ENCODE measurements at regions not wholly inside any gene's neighbourhood (a gene's known extent, or its start where the extent isn't known, plus 50 kb on each side); places are given as distances from the start of the nearest gene placed in this dataset.

DNA sequence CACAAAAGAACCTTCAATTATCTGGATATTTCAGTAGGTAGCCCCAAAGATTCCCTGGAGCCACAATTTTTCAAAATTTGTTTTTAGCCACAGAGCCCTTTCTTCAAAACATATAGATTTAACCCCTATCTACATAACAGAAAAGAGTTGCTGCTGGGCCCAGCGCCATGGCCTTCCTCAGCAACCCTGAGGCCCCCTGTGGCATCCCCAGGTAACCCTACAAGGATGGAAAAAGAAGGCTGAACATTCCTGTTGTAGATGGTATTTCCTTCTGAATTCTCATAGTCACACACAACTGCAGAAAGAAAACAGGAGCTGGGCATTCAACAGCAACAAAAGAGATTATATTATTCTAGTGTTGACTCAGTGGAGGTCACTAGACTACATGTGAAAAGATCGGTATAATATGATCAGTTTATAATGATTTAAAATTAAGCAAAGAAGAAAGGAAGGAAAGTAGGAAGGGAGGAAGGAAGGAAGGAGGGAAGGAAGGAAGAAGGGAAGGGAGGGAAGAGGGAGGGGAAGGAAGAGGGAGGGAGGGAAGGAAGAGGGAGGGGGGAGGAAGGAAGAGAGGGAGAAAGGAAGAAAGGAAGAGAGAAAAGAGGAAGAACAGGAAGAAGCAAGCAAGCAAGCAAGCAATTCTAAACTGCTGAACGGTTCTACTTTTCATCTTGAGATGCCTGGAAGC, 342.5 kb upstream of the NR2F2 start:
- H3K9me3 ChIP-seq (ENCODE audit: low read length), result no peaks in the 10 kb centered on the region
- no peaks in the 10 kb centered on the region for H3K4me1 ChIP-seq (ENCODE audit: insufficient read depth, low read length, severe bottlenecking)
- H3K79me2 ChIP-seq (ENCODE audit: insufficient read depth, low read length), result no peaks in the 10 kb centered on the region
- no peak overlapping the region for H2AFZ ChIP-seq (ENCODE audit: low read length)
- H3K9me2 ChIP-seq (ENCODE audit: low read depth, low read length), result no peaks in the 10 kb centered on the region
- H4K20me1 ChIP-seq (ENCODE audit: insufficient read depth, low read length), result no peaks in the 10 kb centered on the region
- H3K9ac ChIP-seq (ENCODE audit: low read length), result no peak overlapping the region
- H3K27me3 ChIP-seq (ENCODE audit: insufficient read depth, low read length), result no peaks in the 10 kb centered on the region
- H3K4me3 ChIP-seq (ENCODE audit: low read depth, low read length, poor library complexity, severe bottlenecking), result no peak overlapping the region
- no peak overlapping the region for H3K27ac ChIP-seq (ENCODE audit: low read depth, low read length, poor library complexity, severe bottlenecking)
- H3K36me3 ChIP-seq (ENCODE audit: insufficient read depth, low read length), result no peaks in the 10 kb centered on the region
- TF ChIP-seq, protein P1, sequence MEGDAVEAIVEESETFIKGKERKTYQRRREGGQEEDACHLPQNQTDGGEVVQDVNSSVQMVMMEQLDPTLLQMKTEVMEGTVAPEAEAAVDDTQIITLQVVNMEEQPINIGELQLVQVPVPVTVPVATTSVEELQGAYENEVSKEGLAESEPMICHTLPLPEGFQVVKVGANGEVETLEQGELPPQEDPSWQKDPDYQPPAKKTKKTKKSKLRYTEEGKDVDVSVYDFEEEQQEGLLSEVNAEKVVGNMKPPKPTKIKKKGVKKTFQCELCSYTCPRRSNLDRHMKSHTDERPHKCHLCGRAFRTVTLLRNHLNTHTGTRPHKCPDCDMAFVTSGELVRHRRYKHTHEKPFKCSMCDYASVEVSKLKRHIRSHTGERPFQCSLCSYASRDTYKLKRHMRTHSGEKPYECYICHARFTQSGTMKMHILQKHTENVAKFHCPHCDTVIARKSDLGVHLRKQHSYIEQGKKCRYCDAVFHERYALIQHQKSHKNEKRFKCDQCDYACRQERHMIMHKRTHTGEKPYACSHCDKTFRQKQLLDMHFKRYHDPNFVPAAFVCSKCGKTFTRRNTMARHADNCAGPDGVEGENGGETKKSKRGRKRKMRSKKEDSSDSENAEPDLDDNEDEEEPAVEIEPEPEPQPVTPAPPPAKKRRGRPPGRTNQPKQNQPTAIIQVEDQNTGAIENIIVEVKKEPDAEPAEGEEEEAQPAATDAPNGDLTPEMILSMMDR (IDR thresholded peaks at IDR 0.05; ENCODE audit: low read length), result no peak
- no peak for TF ChIP-seq EZH2 (IDR thresholded peaks at IDR 0.05; ENCODE audit: borderline replicate concordance, low read length)
- no peak overlapping the region for H3K4me2 ChIP-seq (ENCODE audit: low read length)
- H3F3A ChIP-seq (ENCODE audit: insufficient read depth, low read length), result no peaks in the 10 kb centered on the region

DNA sequence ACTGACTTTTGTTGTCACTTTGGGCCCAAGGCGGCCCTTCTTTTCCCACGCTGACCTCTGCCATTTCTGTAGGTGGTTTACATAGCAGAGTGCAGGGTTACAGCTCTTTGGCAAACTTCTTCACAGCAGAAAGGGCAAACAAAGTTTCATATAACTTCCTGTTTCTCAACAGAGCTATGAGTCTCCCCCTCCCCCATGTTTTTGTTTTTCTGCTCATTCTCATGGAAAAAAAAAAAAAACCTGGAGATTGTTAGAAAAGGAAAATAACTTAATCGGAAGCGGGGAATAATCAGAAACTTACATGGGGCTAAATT, 342.0 kb upstream of the NR2F2 start:
- Histone ChIP-seq H3K4me3 (ENCODE audit: low read depth, low read length, poor library complexity, severe bottlenecking) (no peak overlapping the region), H3K4me1 (ENCODE audit: insufficient read depth, low read length, severe bottlenecking) (no peaks in the 10 kb centered on the region), H2AFZ (ENCODE audit: low read length) (no peak overlapping the region), H3K9me2 (ENCODE audit: low read depth, low read length) (no peaks in the 10 kb centered on the region), H3K27ac (ENCODE audit: low read depth, low read length, poor library complexity, severe bottlenecking) (no peak overlapping the region), H3K36me3 (ENCODE audit: insufficient read depth, low read length) (no peaks in the 10 kb centered on the region), H3K4me2 (ENCODE audit: low read length) (no peak overlapping the region), H3K9ac (ENCODE audit: low read length) (no peak overlapping the region), H3K79me2 (ENCODE audit: insufficient read depth, low read length) (no peaks in the 10 kb centered on the region), H4K20me1 (ENCODE audit: insufficient read depth, low read length) (no peaks in the 10 kb centered on the region), H3K9me3 (ENCODE audit: low read length) (no peaks in the 10 kb centered on the region), H3F3A (ENCODE audit: insufficient read depth, low read length) (no peaks in the 10 kb centered on the region), H3K27me3 (ENCODE audit: insufficient read depth, low read length) (no peaks in the 10 kb centered on the region)
- no peak for TF ChIP-seq EZH2 (IDR thresholded peaks at IDR 0.05; ENCODE audit: borderline replicate concordance, low read length)
- TF ChIP-seq, protein P1 (IDR thresholded peaks at IDR 0.05; ENCODE audit: low read length), result no peak

DNA sequence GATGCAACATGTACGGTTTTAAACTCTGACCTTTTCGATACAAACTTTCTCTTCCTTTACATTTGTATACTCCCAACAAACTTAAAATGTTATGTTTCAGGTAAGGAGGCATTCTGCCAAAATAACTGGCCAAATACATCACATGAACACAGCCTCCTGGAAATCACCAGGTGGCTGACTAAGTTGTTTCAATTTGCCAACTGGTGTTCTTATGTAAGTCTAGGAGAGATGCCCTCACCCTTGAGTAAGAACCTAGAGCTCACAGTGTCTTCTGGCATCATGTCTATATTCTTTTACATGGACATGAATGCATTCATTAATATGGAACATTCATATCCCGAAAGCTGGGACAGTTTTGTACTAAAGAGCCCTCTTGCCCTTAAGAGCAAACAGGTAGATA, 341.1 kb upstream of the NR2F2 start:
- H3F3A ChIP-seq (ENCODE audit: insufficient read depth, low read length), result no peaks in the 10 kb centered on the region
- no peaks in the 10 kb centered on the region for H3K9me2 ChIP-seq (ENCODE audit: low read depth, low read length)
- H4K20me1 ChIP-seq (ENCODE audit: insufficient read depth, low read length), result no peaks in the 10 kb centered on the region
- H3K27me3 ChIP-seq (ENCODE audit: insufficient read depth, low read length), result no peaks in the 10 kb centered on the region
- H3K36me3 ChIP-seq (ENCODE audit: insufficient read depth, low read length), result no peaks in the 10 kb centered on the region
- TF ChIP-seq, protein P1 (IDR thresholded peaks at IDR 0.05; ENCODE audit: low read length), result no peak
- TF ChIP-seq EZH2 (IDR thresholded peaks at IDR 0.05; ENCODE audit: borderline replicate concordance, low read length), result no peak
- no peaks in the 10 kb centered on the region for H3K9me3 ChIP-seq (ENCODE audit: low read length)
- no peak overlapping the region for H3K4me2 ChIP-seq (ENCODE audit: low read length)
- no peak overlapping the region for H3K9ac ChIP-seq (ENCODE audit: low read length)
- no peak overlapping the region for H3K27ac ChIP-seq (ENCODE audit: low read depth, low read length, poor library complexity, severe bottlenecking)
- no peak overlapping the region for H2AFZ ChIP-seq (ENCODE audit: low read length)
- H3K4me1 ChIP-seq (ENCODE audit: insufficient read depth, low read length, severe bottlenecking), result no peaks in the 10 kb centered on the region
- no peaks in the 10 kb centered on the region for H3K79me2 ChIP-seq (ENCODE audit: insufficient read depth, low read length)
- no peak overlapping the region for H3K4me3 ChIP-seq (ENCODE audit: low read depth, low read length, poor library complexity, severe bottlenecking)
